Kidney tubule cell (primary cell): ENCODE measurements at regions not wholly inside any gene's neighbourhood (a gene's known extent, or its start where the extent isn't known, plus 50 kb on each side); places are given as distances from the start of the nearest gene placed in this dataset.
"Not testable (repeated sequence)": the region's sequence is repeated elsewhere in the genome, so short reads cannot be mapped to it uniquely, and the experiment has no call there.

Experiments used
- DNase-seq: peaks from one replicate; pipeline ENCODE4 v3.0.0-alpha.2; 2018; ENCODE audit warnings: low spot score

DNA sequence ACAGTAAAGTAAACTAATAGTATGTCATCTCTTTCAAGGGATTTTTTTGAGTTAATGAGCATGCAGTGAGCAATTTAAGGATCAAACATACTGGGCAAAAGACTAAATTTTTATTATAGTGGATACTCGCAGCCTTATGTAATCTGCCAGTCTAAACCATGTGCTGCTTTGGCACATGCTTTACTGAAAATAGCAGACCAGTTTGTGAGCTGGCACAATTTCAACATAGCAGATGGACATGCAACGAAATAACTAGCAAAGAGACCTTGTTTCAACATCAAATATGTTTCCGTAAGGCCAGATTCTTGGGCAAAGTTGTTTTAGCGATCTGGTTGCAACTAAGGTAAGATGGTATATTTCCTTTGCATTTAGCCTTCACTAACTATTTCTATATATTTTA lies 807.3 kb downstream of the NR4A2 start:
- DNase-seq: no peak

DNA sequence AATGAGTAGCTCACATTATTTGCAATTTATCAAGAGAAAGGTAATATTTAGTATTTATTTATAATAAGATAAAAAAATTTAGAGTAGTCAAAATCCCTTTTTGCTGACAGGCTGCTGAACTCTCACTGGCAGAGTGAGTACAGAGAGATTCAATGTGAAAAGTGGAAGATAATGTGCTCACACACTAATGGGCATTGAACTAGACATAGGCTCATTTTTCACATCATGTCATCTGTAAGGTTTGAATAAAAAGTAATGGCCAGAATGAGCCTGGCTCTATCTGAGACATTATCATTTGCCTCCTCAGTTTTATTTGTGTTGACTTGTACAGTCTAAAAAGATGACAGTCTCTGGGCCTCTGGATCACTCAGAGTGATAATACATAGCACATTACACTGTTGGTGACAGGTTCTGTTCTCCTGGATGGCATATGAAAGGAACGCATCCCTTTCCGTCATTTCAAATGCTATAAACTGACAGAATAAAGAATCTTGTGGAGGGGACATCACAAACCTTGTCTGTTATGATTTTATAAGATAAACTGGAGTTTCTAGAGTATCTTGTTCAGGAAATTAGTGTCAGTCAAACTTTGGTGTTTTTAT lies 812.9 kb downstream of the NR4A2 start:
- DNase-seq: no peak

GRCh38 chr2:155518094-155518493 lies 814.4 kb downstream of the NR4A2 start:
- no peak for DNase-seq

GRCh38 chr2:155517362-155517761 lies 815.2 kb downstream of the NR4A2 start:
- no peak for DNase-seq

GRCh38 chr2:155513248-155513647 lies 814.8 kb downstream of the KCNJ3 start:
- no peak for DNase-seq

GRCh38 chr2:155502766-155503165 lies 804.3 kb downstream of the KCNJ3 start:
- DNase-seq: no peak

GRCh38 chr2:155498106-155498505 lies 799.6 kb downstream of the KCNJ3 start:
- no peak for DNase-seq

DNA sequence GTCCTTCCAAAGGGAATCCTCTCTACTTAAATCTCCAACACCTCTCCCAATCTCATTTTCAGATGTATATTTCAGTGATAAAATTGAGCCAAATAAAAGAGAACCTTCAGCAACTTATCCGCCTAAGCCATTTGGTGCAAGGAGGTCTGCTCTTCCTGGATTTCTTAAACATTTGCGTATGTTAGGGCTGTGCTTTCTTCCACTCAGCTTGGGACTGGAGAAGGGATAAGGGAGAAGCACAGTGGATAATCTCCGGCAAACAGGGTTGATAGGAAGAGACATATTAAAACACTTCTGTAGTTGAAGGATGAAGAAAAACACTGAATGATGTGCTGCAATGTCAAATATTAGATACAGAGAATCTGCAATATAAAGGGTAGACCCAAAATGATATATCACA lies 796.2 kb downstream of the KCNJ3 start:
- no peak for DNase-seq

GRCh38 chr2:155485141-155485842 lies 786.8 kb downstream of the KCNJ3 start:
- no peak for DNase-seq

- DNase-seq: no peak
These were observed 782.6 kb downstream of the KCNJ3 start for GRCh38 chr2:155481141-155481540.

GRCh38 chr2:155472018-155472417 lies 773.5 kb downstream of the KCNJ3 start:
- DNase-seq: not testable (repeated sequence)

GRCh38 chr2:155456222-155456621 lies 757.7 kb downstream of the KCNJ3 start:
- DNase-seq: no peak

DNA sequence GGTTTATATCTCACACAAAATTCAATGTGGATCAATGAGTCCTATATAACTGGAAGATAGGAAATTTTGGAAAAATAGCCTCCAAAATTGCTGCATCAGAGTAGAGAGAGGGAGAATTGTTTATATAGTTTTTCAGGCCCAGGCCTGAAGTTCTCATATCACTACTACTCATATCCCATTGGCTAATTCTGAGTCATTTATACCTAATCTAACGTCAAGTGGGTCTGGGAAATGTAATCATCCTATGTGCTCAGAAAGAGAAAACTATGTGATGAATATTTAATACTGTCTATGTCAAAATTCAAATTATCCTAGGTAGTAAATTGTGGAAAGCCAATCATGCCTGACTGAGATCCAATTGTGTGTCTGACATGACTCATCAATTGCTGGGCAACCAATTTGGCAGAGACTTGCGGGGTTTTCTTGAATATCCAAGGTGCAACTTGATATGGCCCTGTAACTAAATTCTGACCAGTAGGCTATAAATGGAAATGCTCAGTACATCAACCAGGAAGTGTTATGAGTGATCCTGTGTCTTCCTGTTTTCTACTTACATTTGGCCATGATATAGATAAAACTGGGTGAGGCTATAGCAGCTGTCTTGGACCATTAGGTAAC lies 744.4 kb downstream of the KCNJ3 start:
- DNase-seq: peak; percentile 73

- DNase-seq: no peak
These were observed 743.6 kb downstream of the KCNJ3 start for GRCh38 chr2:155442088-155442487.

GRCh38 chr2:155431004-155431507 lies 732.6 kb downstream of the KCNJ3 start:
- DNase-seq: no peak

DNA sequence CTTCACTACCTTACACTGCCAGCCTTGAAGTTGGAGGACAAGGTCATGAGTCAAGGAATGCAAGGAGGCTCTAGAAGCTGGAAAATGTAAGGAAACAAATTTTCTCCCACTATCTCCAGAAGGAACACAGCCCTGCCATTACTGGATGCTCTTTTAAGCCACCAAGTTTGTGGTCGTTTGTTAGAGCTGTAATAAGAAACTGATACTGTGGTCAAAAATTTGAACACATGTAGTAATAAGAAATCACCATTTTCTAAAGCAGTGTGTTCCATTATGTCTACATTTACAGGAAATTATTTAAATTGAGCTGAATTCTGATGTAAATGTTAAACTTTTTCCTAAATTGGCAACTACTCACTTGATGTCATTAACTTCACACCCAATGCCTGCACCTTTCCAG lies 729.0 kb downstream of the KCNJ3 start:
- DNase-seq: no peak

GRCh38 chr2:155424518-155424917 lies 726.0 kb downstream of the KCNJ3 start:
- no peak for DNase-seq

DNA sequence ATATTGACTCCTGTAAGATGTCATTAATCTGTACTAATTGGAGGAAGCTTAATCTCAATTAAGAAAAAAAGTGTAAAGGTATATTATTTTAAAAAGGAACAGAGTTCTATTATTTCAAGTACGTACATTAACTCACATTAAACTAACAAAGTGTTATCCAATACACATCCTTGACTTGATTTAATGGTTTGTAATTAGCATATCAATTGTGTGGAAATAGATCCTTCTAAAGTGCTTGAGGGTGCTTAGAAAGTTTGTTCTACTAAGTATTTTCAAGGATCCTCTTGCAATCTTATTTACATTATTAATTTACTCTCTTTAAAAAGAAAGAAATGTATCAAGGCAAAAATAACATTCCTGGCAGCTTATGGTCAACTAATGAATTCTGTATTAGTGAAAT lies 720.3 kb downstream of the KCNJ3 start:
- no peak for DNase-seq

DNA sequence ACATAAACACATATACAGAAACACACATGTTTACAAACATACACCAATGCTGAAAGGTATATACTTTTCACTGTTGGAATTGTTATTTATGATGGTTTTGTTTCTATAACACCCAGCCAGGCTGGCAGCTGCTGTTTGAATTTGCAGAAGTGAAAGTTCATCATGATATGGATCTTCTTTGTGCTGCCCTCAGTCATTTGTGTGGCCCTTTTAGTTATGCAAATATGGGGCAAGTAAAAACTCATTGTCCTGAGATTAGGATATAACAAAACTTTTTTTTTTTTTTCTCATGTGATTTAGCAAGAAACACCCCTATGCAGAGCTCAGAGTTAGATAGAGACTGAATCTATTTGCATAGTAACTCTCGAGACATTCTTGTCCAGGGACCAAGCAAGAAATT lies 714.1 kb downstream of the KCNJ3 start:
- no peak for DNase-seq

DNA sequence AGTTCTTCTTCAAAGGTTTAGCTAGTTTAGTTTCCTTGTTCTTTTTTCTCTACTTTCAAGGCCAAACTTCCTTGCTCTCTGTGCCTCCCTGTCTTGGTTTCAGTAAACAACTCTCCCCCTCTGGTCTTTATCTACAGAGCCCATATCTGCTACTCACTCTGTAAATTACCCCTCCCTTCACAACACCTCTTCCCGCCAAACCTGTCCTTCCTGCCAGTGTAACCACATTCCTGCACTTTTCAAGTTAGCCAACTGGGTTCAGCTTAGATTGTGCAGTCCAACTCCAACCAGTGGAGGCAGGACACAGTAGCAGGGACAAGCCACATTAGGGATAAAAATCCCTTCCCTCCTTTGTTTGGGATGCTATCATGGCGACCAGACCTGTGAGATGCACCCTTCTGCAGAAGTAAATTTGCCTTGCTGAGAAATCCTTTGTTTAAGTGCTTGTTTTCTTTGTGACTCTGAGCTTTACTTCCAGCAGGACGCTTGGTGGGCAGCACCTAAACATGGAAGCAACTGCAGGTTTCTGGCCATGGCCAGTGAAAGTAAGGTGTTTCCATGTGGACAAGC lies 706.0 kb downstream of the KCNJ3 start:
- no peak for DNase-seq

DNA sequence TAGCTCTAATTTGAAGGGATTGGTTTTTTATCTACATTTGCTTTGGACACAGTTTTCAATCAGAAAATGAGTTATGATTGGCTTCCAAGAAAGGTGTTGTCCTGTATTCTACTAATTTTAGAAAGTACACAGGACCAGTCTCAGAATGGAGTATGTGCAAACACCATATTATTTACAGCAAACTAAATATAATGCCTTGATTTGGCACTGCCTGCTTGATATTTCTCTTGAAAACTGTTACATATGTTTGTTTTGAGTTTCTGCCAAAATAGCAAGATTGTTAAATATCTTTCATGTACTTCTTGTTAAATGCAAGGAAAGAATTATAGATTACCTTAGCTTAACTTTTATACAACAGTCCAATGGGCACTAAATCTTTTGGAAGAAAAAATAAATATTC lies 694.9 kb downstream of the KCNJ3 start:
- DNase-seq: no peak

- no peak for DNase-seq
These were observed 693.2 kb downstream of the KCNJ3 start for GRCh38 chr2:155391613-155392130.

GRCh38 chr2:155389224-155389623 lies 690.7 kb downstream of the KCNJ3 start:
- no peak for DNase-seq
